HepG2 (cell line): ENCODE measurements at regions not wholly inside any gene's neighbourhood (a gene's known extent, or its start where the extent isn't known, plus 50 kb on each side); places are given as distances from the start of the nearest gene placed in this dataset.

Experiments used
- FOXC1 ChIP-seq: sonication (generic); formaldehyde crosslinking; IDR thresholded peaks from 2 replicates; pipeline ENCODE4 v1.8.0; 2022; ENCODE audit warnings: mild to moderate bottlenecking, missing genetic modification reagents, borderline replicate concordance
- GABPA ChIP-seq, 2 experiments: IDR thresholded peaks; 2 replicates each; pipeline ENCODE4 v1.6.1; 2011 to 2016; ENCODE audit warnings: low read depth in 2 of 2, low read length in 1 of 2, missing biosample characterization in 1 of 2, missing genetic modification characterization in 1 of 2
- HNF4G ChIP-seq, 2 experiments: sonication (generic) in 1 of 2; formaldehyde crosslinking in 1 of 2; IDR thresholded peaks; 2 replicates each; pipeline versions ENCODE4 v1.4.0 to v1.6.1; 2011 to 2020; ENCODE audit warnings: borderline replicate concordance in 2 of 2, low read depth in 2 of 2, mild to moderate bottlenecking in 2 of 2, low read length in 1 of 2, missing genetic modification reagents in 1 of 2, moderate library complexity in 1 of 2
- HOXA7 ChIP-seq: sonication (generic); formaldehyde crosslinking; IDR thresholded peaks from 2 replicates; pipeline ENCODE4 v1.8.1; 2022; ENCODE audit warnings: mild to moderate bottlenecking, missing genetic modification reagents, moderate library complexity
- MED1 ChIP-seq: sonication (generic); formaldehyde crosslinking; IDR thresholded peaks from 2 replicates; pipeline ENCODE4 v1.4.0; 2020; ENCODE audit warnings: missing genetic modification reagents
- NRL ChIP-seq: sonication (generic); formaldehyde crosslinking; IDR thresholded peaks from 2 replicates; pipeline ENCODE4 v1.5.0; 2020; ENCODE audit warnings: missing genetic modification reagents, mild to moderate bottlenecking, moderate library complexity, borderline replicate concordance
- SP1 ChIP-seq, 2 experiments: fragments of 450-650 bp in 1 of 2; sonication (generic) in 1 of 2; formaldehyde crosslinking in 1 of 2; IDR thresholded peaks; 2 replicates each; pipeline versions ENCODE4 v1.4.0 to v1.6.1; 2016 to 2020; ENCODE audit warnings: missing genetic modification reagents in 1 of 2
- SRY ChIP-seq: sonication (generic); formaldehyde crosslinking; IDR thresholded peaks from 2 replicates; pipeline ENCODE4 v1.8.0; 2022; ENCODE audit warnings: mild to moderate bottlenecking, missing genetic modification reagents
- ZFY ChIP-seq: sonication (generic); formaldehyde crosslinking; IDR thresholded peaks from 2 replicates; pipeline ENCODE4 v1.4.0; 2020; ENCODE audit warnings: missing genetic modification reagents
- ZNF263 ChIP-seq: sonication (generic); formaldehyde crosslinking; IDR thresholded peaks from 2 replicates; pipeline ENCODE4 v1.4.0; 2020; ENCODE audit warnings: missing genetic modification reagents
- ZNF329 ChIP-seq: sonication (generic); formaldehyde crosslinking; IDR thresholded peaks from 2 replicates; pipeline ENCODE4 v1.9.0; 2021; ENCODE audit warnings: low read depth, mild to moderate bottlenecking, missing genetic modification reagents
- ZNF768 ChIP-seq: sonication (generic); formaldehyde crosslinking; IDR thresholded peaks from 2 replicates; pipeline ENCODE4 v1.4.0; 2020; ENCODE audit warnings: missing genetic modification reagents
- TF ChIP-seq, protein P1 (sequence below): sonication (generic); formaldehyde crosslinking; IDR thresholded peaks from 2 replicates; pipeline ENCODE4 v1.4.0; 2020; ENCODE audit warnings: missing genetic modification reagents
- TF ChIP-seq, protein P2 (sequence below): sonication (generic); formaldehyde crosslinking; IDR thresholded peaks from 2 replicates; pipeline ENCODE4 v1.4.0; 2020; ENCODE audit warnings: missing genetic modification reagents
- TF ChIP-seq, protein P3 (sequence below): sonication (generic); formaldehyde crosslinking; IDR thresholded peaks from 2 replicates; pipeline ENCODE4 v1.5.0; 2020; ENCODE audit warnings: mild to moderate bottlenecking, missing genetic modification reagents, borderline replicate concordance

- TF ChIP-seq, protein P1, sequence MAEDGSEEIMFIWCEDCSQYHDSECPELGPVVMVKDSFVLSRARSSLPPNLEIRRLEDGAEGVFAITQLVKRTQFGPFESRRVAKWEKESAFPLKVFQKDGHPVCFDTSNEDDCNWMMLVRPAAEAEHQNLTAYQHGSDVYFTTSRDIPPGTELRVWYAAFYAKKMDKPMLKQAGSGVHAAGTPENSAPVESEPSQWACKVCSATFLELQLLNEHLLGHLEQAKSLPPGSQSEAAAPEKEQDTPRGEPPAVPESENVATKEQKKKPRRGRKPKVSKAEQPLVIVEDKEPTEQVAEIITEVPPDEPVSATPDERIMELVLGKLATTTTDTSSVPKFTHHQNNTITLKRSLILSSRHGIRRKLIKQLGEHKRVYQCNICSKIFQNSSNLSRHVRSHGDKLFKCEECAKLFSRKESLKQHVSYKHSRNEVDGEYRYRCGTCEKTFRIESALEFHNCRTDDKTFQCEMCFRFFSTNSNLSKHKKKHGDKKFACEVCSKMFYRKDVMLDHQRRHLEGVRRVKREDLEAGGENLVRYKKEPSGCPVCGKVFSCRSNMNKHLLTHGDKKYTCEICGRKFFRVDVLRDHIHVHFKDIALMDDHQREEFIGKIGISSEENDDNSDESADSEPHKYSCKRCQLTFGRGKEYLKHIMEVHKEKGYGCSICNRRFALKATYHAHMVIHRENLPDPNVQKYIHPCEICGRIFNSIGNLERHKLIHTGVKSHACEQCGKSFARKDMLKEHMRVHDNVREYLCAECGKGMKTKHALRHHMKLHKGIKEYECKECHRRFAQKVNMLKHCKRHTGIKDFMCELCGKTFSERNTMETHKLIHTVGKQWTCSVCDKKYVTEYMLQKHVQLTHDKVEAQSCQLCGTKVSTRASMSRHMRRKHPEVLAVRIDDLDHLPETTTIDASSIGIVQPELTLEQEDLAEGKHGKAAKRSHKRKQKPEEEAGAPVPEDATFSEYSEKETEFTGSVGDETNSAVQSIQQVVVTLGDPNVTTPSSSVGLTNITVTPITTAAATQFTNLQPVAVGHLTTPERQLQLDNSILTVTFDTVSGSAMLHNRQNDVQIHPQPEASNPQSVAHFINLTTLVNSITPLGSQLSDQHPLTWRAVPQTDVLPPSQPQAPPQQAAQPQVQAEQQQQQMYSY (CRISPR knock-in tag): no peak
- TF ChIP-seq HNF4G (IDR thresholded peaks at IDR 0.05; ENCODE audit: borderline replicate concordance, low read depth, low read length): no peak
- 0 out of 2 replicates have a peak, but pooled peaks have one; percentile 40 for TF ChIP-seq HNF4G (CRISPR knock-in tag; IDR thresholded peaks at IDR 0.05; ENCODE audit: borderline replicate concordance, low read depth)
- TF ChIP-seq, protein P2, sequence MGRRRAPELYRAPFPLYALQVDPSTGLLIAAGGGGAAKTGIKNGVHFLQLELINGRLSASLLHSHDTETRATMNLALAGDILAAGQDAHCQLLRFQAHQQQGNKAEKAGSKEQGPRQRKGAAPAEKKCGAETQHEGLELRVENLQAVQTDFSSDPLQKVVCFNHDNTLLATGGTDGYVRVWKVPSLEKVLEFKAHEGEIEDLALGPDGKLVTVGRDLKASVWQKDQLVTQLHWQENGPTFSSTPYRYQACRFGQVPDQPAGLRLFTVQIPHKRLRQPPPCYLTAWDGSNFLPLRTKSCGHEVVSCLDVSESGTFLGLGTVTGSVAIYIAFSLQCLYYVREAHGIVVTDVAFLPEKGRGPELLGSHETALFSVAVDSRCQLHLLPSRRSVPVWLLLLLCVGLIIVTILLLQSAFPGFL (CRISPR knock-in tag): no peak
- 0 out of 2 replicates have a peak, but pooled peaks have one; percentile 16 for TF ChIP-seq ZNF263 (CRISPR knock-in tag)
- TF ChIP-seq NRL (CRISPR knock-in tag): peak; percentile 45; the same call in 1 of the 2 replicates
- peak; percentile 48; the same call in 1 of the 2 replicates for TF ChIP-seq SRY (CRISPR knock-in tag)
- no peak for TF ChIP-seq HOXA7
- no peak for TF ChIP-seq GABPA (IDR thresholded peaks at IDR 0.05; ENCODE audit: low read depth, low read length)
- no peak for TF ChIP-seq GABPA (CRISPR knock-in tag; IDR thresholded peaks at IDR 0.05; ENCODE audit: low read depth)
- no peak for TF ChIP-seq SP1 (IDR thresholded peaks at IDR 0.05)
- TF ChIP-seq SP1 (CRISPR knock-in tag; IDR thresholded peaks at IDR 0.05): 0 out of 2 replicates have a peak, but pooled peaks have one; percentile 30
- TF ChIP-seq MED1 (CRISPR knock-in tag): no peak
- 0 out of 2 replicates have a peak, but pooled peaks have one; percentile 33 for TF ChIP-seq ZNF768 (CRISPR knock-in tag)
- TF ChIP-seq ZFY (CRISPR knock-in tag): peak; percentile 25; the same call in 1 of the 2 replicates
- TF ChIP-seq, protein P3, sequence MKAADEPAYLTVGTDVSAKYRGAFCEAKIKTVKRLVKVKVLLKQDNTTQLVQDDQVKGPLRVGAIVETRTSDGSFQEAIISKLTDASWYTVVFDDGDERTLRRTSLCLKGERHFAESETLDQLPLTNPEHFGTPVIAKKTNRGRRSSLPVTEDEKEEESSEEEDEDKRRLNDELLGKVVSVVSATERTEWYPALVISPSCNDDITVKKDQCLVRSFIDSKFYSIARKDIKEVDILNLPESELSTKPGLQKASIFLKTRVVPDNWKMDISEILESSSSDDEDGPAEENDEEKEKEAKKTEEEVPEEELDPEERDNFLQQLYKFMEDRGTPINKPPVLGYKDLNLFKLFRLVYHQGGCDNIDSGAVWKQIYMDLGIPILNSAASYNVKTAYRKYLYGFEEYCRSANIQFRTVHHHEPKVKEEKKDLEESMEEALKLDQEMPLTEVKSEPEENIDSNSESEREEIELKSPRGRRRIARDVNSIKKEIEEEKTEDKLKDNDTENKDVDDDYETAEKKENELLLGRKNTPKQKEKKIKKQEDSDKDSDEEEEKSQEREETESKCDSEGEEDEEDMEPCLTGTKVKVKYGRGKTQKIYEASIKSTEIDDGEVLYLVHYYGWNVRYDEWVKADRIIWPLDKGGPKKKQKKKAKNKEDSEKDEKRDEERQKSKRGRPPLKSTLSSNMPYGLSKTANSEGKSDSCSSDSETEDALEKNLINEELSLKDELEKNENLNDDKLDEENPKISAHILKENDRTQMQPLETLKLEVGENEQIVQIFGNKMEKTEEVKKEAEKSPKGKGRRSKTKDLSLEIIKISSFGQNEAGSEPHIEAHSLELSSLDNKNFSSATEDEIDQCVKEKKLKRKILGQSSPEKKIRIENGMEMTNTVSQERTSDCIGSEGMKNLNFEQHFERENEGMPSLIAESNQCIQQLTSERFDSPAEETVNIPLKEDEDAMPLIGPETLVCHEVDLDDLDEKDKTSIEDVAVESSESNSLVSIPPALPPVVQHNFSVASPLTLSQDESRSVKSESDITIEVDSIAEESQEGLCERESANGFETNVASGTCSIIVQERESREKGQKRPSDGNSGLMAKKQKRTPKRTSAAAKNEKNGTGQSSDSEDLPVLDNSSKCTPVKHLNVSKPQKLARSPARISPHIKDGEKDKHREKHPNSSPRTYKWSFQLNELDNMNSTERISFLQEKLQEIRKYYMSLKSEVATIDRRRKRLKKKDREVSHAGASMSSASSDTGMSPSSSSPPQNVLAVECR (CRISPR knock-in tag): peak; percentile 25; the same call in 1 of the 2 replicates
- no peak for TF ChIP-seq FOXC1
- TF ChIP-seq ZNF329 (CRISPR knock-in tag): peak; percentile 55; the same call in 1 of the 2 replicates
These were observed 54.1 kb upstream of the SAMD11 start (continued) for GRCh38 chr1:869499-870244.
